ENCODE measurements at regions not wholly inside any gene's neighbourhood (a gene's known extent, or its start where the extent isn't known, plus 50 kb on each side); places are given as distances from the start of the nearest gene placed in this dataset.

DNA sequence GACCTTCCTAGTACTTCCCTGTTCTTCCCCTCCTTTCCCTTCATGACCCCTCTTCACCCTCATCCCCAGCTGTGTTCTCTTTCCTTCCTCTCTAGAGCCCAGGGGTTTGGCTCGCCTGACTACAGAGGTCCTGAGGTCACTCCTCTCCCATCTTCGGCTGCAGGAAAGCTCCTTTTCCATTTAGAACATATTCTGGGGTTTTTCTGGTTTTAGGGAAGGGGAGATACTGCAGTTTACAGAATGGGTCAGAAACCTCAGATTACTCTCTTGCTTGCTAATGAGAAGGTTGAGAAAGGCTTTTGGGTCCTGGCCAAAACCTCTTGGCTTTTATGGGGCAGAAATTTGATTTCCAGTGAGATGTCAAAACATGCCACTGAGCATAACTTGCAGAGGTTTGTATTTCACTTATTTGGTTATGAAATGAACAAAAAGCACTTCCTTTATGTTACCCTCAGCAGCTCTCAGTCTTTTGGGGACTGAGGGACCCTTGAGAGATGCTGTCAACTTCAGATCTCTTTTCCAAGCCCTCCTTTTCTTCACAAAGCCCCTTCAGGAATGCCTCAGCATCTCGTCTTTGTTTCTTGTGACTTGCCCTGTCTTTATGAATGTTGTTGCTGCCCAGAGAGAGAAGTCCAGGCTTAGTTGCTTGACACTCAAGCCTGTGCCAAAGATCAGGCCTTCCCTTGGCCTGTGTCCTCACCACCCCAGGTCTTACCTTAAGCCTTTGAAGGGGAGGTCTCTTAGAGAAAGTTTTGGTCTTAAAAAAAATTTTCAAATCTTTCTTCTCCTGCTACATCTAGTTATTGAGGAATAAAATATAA lies 121.7 kb upstream of the TPM1 start:
- no peak overlapping the region for H3K4me3 ChIP-seq (ENCODE audit: low read depth, low read length)

- H3K4me3 ChIP-seq (ENCODE audit: low read depth, low read length), result no peak overlapping the region
Observed at GRCh38 chr15:62922514-62922913, 120.0 kb upstream of the TPM1 start.

- no peak overlapping the region for H3K4me3 ChIP-seq (ENCODE audit: low read depth, low read length)
Observed at GRCh38 chr15:62925875-62926274, 116.7 kb upstream of the TPM1 start.

GRCh38 chr15:62927196-62927595 lies 115.4 kb upstream of the TPM1 start:
- no peak overlapping the region for H3K4me3 ChIP-seq (ENCODE audit: low read depth, low read length)

- H3K4me3 ChIP-seq (ENCODE audit: low read depth, low read length), result no peak overlapping the region
Observed at GRCh38 chr15:62927836-62928235, 114.7 kb upstream of the TPM1 start.

- H3K4me3 ChIP-seq (ENCODE audit: low read depth, low read length), result no peak overlapping the region
Observed at GRCh38 chr15:62928242-62928999, 114.1 kb upstream of the TPM1 start.

DNA sequence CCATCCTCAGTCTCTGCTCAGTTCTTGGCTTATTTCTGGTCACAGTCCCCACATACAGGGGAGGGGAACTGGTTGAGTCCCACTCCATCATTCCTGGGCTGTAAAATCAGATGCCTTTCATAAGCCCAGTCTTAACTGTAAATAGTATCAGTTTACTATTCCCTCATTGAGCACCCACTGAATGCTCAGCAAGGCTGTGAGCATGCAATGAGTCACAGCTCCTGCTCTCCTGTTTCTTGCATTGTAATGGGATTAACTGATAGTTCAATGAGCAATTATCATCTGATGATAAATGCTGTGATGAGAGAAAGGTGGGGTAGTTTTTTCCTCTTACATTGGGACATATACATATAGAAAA lies 113.6 kb upstream of the TPM1 start:
- no peak overlapping the region for H3K4me3 ChIP-seq (ENCODE audit: low read depth, low read length)

DNA sequence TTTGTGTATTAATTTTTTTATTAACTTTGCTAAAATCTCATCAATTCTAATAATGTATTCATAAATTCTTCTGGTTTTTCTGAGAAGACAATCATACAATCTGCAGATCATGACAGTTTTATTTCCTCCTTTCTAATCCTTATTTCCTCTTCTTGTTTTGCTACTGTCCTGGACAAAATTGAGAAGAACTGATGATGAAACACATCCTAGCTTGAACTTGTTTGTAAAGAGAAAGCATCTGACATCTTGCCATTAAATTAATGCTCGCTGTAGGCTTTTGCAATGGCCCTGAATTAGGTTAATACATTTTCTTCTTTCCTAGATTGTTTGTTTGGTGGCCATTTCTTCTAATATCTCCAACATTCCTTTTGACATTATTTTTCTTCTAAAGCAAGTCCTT lies 110.9 kb upstream of the TPM1 start:
- no peak overlapping the region for H3K4me3 ChIP-seq (ENCODE audit: low read depth, low read length)

GRCh38 chr15:62932436-62932835 lies 110.1 kb upstream of the TPM1 start:
- no peak overlapping the region for H3K4me3 ChIP-seq (ENCODE audit: low read depth, low read length)

- H3K4me3 ChIP-seq (ENCODE audit: low read depth, low read length), result no peak overlapping the region
Observed at GRCh38 chr15:62933386-62933785, 109.2 kb upstream of the TPM1 start.

GRCh38 chr15:62934236-62934971 lies 108.1 kb upstream of the TPM1 start:
- no peak overlapping the region for H3K4me3 ChIP-seq (ENCODE audit: low read depth, low read length)

DNA sequence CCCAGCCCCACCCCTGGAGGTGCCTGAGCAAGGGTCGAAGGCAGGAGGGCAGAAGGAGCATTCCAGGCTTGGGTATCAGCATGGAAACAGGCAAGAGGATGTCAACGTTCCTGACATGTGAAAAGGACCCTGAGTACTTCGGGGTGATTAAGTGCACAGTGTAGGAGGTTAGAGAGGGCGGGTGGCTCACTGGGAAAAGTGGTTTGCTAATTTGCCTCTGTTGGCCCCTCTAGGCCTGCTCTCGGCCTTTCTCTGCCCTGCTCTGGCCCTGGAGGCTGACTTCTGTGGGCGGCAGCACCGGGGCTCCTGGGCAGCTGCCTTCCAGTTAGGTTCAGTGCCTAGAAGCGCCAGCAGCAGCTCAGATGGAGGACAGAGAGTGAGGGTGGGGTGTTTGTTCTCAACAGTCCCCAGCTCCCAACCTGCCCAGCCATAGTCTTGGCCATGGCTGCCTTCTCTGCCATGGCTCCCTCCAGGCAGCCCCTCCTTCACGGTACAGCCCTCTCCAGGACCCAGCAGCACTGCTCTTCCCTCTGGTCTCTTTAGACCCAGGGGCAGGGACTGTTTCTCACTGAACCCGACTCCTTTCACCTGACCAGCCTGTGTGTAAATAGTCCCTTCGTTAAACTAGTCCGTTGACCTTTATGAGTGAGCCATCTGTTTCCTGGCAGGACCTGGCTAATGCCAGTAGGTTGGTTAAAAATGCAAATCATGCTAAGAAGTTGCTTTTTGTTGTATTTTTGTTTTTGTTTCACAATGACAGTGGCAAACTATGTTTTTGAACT lies 107.1 kb upstream of the TPM1 start:
- no peak overlapping the region for H3K4me3 ChIP-seq (ENCODE audit: low read depth, low read length)

GRCh38 chr15:62938825-62939224 lies 103.7 kb upstream of the TPM1 start:
- no peak overlapping the region for H3K4me3 ChIP-seq (ENCODE audit: low read depth, low read length)

DNA sequence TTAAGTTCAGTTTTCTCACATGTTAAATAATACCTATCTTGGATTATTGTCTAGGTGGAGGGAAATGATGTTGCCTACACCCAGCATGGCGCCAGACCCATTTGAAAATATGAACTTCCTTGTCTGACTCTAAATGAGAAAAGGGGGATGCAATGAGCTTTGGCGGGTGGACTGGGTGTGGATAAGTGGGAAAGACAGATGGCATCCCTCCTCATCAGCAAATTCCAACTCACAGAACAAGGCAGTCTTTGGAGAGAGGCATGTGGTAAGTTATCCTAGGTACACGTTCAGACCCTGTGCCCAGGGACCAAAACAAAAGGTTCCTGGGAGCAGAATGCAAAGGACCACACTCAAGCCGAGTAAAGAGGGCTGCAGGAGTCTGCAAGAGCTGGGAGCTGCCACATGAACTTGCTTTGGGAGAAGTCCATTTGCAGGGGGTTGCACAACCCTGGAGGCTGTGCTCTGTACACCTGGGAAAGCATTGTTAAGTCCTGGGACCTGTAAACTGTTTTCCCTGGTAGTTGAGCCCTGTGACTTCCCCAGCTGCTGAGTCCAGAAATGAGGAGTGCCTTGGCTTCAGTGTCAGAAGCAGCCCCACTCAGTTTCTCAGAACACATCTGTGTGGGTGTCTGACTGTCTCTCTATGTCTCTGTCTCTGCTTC lies 102.3 kb upstream of the TPM1 start:
- no peak overlapping the region for H3K4me3 ChIP-seq (ENCODE audit: low read depth, low read length)

- H3K4me3 ChIP-seq (ENCODE audit: low read depth, low read length), result no peak overlapping the region
Observed at GRCh38 chr15:62940755-62941361, 101.7 kb upstream of the TPM1 start.

GRCh38 chr15:62941699-62942098 lies 100.8 kb upstream of the TPM1 start:
- no peak overlapping the region for H3K4me3 ChIP-seq (ENCODE audit: low read depth, low read length)

DNA sequence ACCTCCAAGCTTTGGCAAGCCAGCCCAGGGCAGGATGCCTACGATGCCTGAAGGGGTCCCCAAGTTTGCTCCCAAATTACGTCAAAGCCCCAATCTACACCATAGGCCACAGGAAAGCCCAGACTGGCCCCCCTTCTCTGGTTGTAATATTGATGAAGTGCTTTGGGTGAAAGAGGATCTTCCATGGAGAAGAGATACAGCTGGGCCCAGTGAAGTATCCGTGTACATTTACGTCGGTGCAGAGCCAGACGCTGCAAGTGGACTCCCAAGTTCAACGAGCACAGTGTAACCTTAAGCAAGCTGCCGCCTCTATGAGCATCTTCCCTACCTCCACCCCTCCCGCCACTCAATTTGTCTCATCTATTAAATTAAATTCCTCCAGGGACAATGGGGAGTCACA lies 100.1 kb upstream of the TPM1 start:
- no peak overlapping the region for H3K4me3 ChIP-seq (ENCODE audit: low read depth, low read length)

- H3K4me3 ChIP-seq (ENCODE audit: low read depth, low read length), result no peak overlapping the region
Observed at GRCh38 chr15:62945063-62945462, 97.5 kb upstream of the TPM1 start.

GRCh38 chr15:62945760-62946159 lies 96.8 kb upstream of the TPM1 start:
- no peak overlapping the region for H3K4me3 ChIP-seq (ENCODE audit: low read depth, low read length)

DNA sequence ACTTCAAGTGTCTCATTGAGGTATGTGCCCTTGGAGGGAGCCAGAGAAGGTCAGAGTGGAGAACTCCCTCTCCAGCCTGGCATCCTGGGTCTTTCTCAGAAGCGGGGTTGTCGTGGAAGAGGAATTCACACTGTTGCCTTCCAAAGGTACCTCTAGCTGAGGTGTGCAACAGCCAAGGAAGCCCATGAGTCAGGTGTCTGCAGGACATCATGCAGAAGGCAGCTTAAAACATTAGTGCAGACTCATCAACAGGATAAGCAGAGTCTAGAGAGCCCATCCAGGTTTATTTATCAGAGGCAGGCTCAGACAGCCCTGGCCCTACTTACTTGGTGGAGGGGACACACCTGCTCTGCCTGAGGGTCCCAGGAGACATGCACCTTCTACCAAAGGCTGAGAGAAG lies 95.6 kb upstream of the TPM1 start:
- no peak overlapping the region for H3K4me3 ChIP-seq (ENCODE audit: low read depth, low read length)
